ENCODE measurements at regions not wholly inside any gene's neighbourhood (a gene's known extent, or its start where the extent isn't known, plus 50 kb on each side); places are given as distances from the start of the nearest gene placed in this dataset.

GRCh38 chr6:49054311-49054710 is 408.7 kb downstream of the MMUT start:
- Histone ChIP-seq H3K27me3 (ENCODE audit: insufficient read depth, low read length) (no peaks in the 10 kb centered on the region), H2AFZ (ENCODE audit: low read length, unreplicated experiment) (no peak overlapping the region)

GRCh38 chr6:49052901-49053300 is 410.2 kb downstream of the MMUT start:
- Histone ChIP-seq H3K4me3 (ENCODE audit: low read depth, low read length) (no peak overlapping the region), H3K27ac (ENCODE audit: low read depth, low read length) (no peak overlapping the region), H2AFZ (ENCODE audit: low read length, unreplicated experiment) (no peak overlapping the region), H3K27me3 (ENCODE audit: insufficient read depth, low read length) (no peaks in the 10 kb centered on the region), H3K79me2 (ENCODE audit: control insufficient read depth, insufficient read depth, low read length, unreplicated experiment) (no peaks in the 10 kb centered on the region), H3K36me3 (ENCODE audit: insufficient read depth, low read length) (no peaks in the 10 kb centered on the region), H3K4me1 (ENCODE audit: control insufficient read depth, insufficient read depth, low read length, unreplicated experiment) (no peaks in the 10 kb centered on the region)

More at GRCh38 chr6:49054311-49054710, 408.7 kb downstream of the MMUT start:
- H3K36me3 ChIP-seq (ENCODE audit: insufficient read depth, low read length): no peaks in the 10 kb centered on the region
- H3K4me1 ChIP-seq (ENCODE audit: control insufficient read depth, insufficient read depth, low read length, unreplicated experiment): no peaks in the 10 kb centered on the region
- no peaks in the 10 kb centered on the region for H3K79me2 ChIP-seq (ENCODE audit: control insufficient read depth, insufficient read depth, low read length, unreplicated experiment)
- H3K27ac ChIP-seq (ENCODE audit: low read depth, low read length): no peak overlapping the region
- H3K4me3 ChIP-seq (ENCODE audit: low read depth, low read length): no peak overlapping the region

- no peak overlapping the region for H3K4me3 ChIP-seq (ENCODE audit: low read depth, low read length)
- H3K27me3 ChIP-seq (ENCODE audit: insufficient read depth, low read length): no peaks in the 10 kb centered on the region
- H3K36me3 ChIP-seq (ENCODE audit: insufficient read depth, low read length): no peaks in the 10 kb centered on the region
- H3K27ac ChIP-seq (ENCODE audit: low read depth, low read length): no peak overlapping the region
- no peaks in the 10 kb centered on the region for H3K79me2 ChIP-seq (ENCODE audit: control insufficient read depth, insufficient read depth, low read length, unreplicated experiment)
- H3K4me1 ChIP-seq (ENCODE audit: control insufficient read depth, insufficient read depth, low read length, unreplicated experiment): no peaks in the 10 kb centered on the region
- H2AFZ ChIP-seq (ENCODE audit: low read length, unreplicated experiment): no peak overlapping the region
Observed at GRCh38 chr6:49051281-49051680, 411.8 kb downstream of the MMUT start.

- Histone ChIP-seq H2AFZ (ENCODE audit: low read length, unreplicated experiment) (no peak overlapping the region), H3K27me3 (ENCODE audit: insufficient read depth, low read length) (no peaks in the 10 kb centered on the region), H3K4me1 (ENCODE audit: control insufficient read depth, insufficient read depth, low read length, unreplicated experiment) (no peaks in the 10 kb centered on the region)
Observed at GRCh38 chr6:49050584-49050983, 412.5 kb downstream of the MMUT start.

GRCh38 chr6:49038294-49038822 is 424.7 kb downstream of the MMUT start:
- no peaks in the 10 kb centered on the region for H3K4me1 ChIP-seq (ENCODE audit: control insufficient read depth, insufficient read depth, low read length, unreplicated experiment)
- no peak overlapping the region for H3K4me3 ChIP-seq (ENCODE audit: low read depth, low read length)
- H3K27me3 ChIP-seq (ENCODE audit: insufficient read depth, low read length): no peaks in the 10 kb centered on the region
- H3K79me2 ChIP-seq (ENCODE audit: control insufficient read depth, insufficient read depth, low read length, unreplicated experiment): no peaks in the 10 kb centered on the region
- no peak overlapping the region for H2AFZ ChIP-seq (ENCODE audit: low read length, unreplicated experiment)
- no peak overlapping the region for H3K27ac ChIP-seq (ENCODE audit: low read depth, low read length)
- H3K36me3 ChIP-seq (ENCODE audit: insufficient read depth, low read length): 0 out of 2 replicates have a peak, but pooled peaks cover 2% of the 10 kb centered on the region

More at GRCh38 chr6:49050584-49050983, 412.5 kb downstream of the MMUT start:
- Histone ChIP-seq H3K27ac (ENCODE audit: low read depth, low read length) (no peak overlapping the region), H3K36me3 (ENCODE audit: insufficient read depth, low read length) (no peaks in the 10 kb centered on the region), H3K79me2 (ENCODE audit: control insufficient read depth, insufficient read depth, low read length, unreplicated experiment) (no peaks in the 10 kb centered on the region), H3K4me3 (ENCODE audit: low read depth, low read length) (no peak overlapping the region)

GRCh38 chr6:49030251-49031020 is 432.6 kb downstream of the MMUT start:
- Histone ChIP-seq H3K27ac (ENCODE audit: low read depth, low read length) (no peak overlapping the region), H3K36me3 (ENCODE audit: insufficient read depth, low read length) (no peaks in the 10 kb centered on the region), H2AFZ (ENCODE audit: low read length, unreplicated experiment) (peak overlapping the region; percentile 23), H3K4me1 (ENCODE audit: control insufficient read depth, insufficient read depth, low read length, unreplicated experiment) (no peaks in the 10 kb centered on the region), H3K4me3 (ENCODE audit: low read depth, low read length) (no peak overlapping the region), H3K79me2 (ENCODE audit: control insufficient read depth, insufficient read depth, low read length, unreplicated experiment) (no peaks in the 10 kb centered on the region), H3K27me3 (ENCODE audit: insufficient read depth, low read length) (no peaks in the 10 kb centered on the region)

GRCh38 chr6:49027644-49028043 is 435.4 kb downstream of the MMUT start:
- no peaks in the 10 kb centered on the region for H3K79me2 ChIP-seq (ENCODE audit: control insufficient read depth, insufficient read depth, low read length, unreplicated experiment)
- H3K36me3 ChIP-seq (ENCODE audit: insufficient read depth, low read length): no peaks in the 10 kb centered on the region
- H3K4me1 ChIP-seq (ENCODE audit: control insufficient read depth, insufficient read depth, low read length, unreplicated experiment): no peaks in the 10 kb centered on the region
- no peak overlapping the region for H3K27ac ChIP-seq (ENCODE audit: low read depth, low read length)
- no peaks in the 10 kb centered on the region for H3K27me3 ChIP-seq (ENCODE audit: insufficient read depth, low read length)
- H3K4me3 ChIP-seq (ENCODE audit: low read depth, low read length): no peak overlapping the region
- no peak overlapping the region for H2AFZ ChIP-seq (ENCODE audit: low read length, unreplicated experiment)

- H3K36me3 ChIP-seq (ENCODE audit: insufficient read depth, low read length): no peaks in the 10 kb centered on the region
- H2AFZ ChIP-seq (ENCODE audit: low read length, unreplicated experiment): no peak overlapping the region
- H3K27ac ChIP-seq (ENCODE audit: low read depth, low read length): no peak overlapping the region
- H3K4me3 ChIP-seq (ENCODE audit: low read depth, low read length): no peak overlapping the region
- no peaks in the 10 kb centered on the region for H3K4me1 ChIP-seq (ENCODE audit: control insufficient read depth, insufficient read depth, low read length, unreplicated experiment)
- no peaks in the 10 kb centered on the region for H3K79me2 ChIP-seq (ENCODE audit: control insufficient read depth, insufficient read depth, low read length, unreplicated experiment)
- H3K27me3 ChIP-seq (ENCODE audit: insufficient read depth, low read length): no peaks in the 10 kb centered on the region
Observed at GRCh38 chr6:49025273-49026240, 437.5 kb downstream of the MMUT start.

GRCh38 chr6:49004801-49005200 is 458.3 kb downstream of the MMUT start:
- H3K4me1 ChIP-seq (ENCODE audit: control insufficient read depth, insufficient read depth, low read length, unreplicated experiment): peaks cover 10% of the 10 kb centered on the region
- H3K4me3 ChIP-seq (ENCODE audit: low read depth, low read length): no peak overlapping the region
- no peaks in the 10 kb centered on the region for H3K79me2 ChIP-seq (ENCODE audit: control insufficient read depth, insufficient read depth, low read length, unreplicated experiment)
- H3K36me3 ChIP-seq (ENCODE audit: insufficient read depth, low read length): no peaks in the 10 kb centered on the region
- H3K27ac ChIP-seq (ENCODE audit: low read depth, low read length): no peak overlapping the region
- no peaks in the 10 kb centered on the region for H3K27me3 ChIP-seq (ENCODE audit: insufficient read depth, low read length)
- H2AFZ ChIP-seq (ENCODE audit: low read length, unreplicated experiment): no peak overlapping the region

GRCh38 chr6:49003348-49003747 is 459.7 kb downstream of the MMUT start:
- H3K79me2 ChIP-seq (ENCODE audit: control insufficient read depth, insufficient read depth, low read length, unreplicated experiment): no peaks in the 10 kb centered on the region
- no peak overlapping the region for H3K27ac ChIP-seq (ENCODE audit: low read depth, low read length)
- no peaks in the 10 kb centered on the region for H3K36me3 ChIP-seq (ENCODE audit: insufficient read depth, low read length)
- H2AFZ ChIP-seq (ENCODE audit: low read length, unreplicated experiment): no peak overlapping the region
- H3K27me3 ChIP-seq (ENCODE audit: insufficient read depth, low read length): no peaks in the 10 kb centered on the region
- H3K4me3 ChIP-seq (ENCODE audit: low read depth, low read length): no peak overlapping the region
- peaks cover 10% of the 10 kb centered on the region for H3K4me1 ChIP-seq (ENCODE audit: control insufficient read depth, insufficient read depth, low read length, unreplicated experiment)

All from ACC112 (cell line).